HG02973 (cell line): ENCODE measurements at regions not wholly inside any gene's neighbourhood (a gene's known extent, or its start where the extent isn't known, plus 50 kb on each side); places are given as distances from the start of the nearest gene placed in this dataset.
"Not testable (repeated sequence)": the region's sequence is repeated elsewhere in the genome, so short reads cannot be mapped to it uniquely, and the experiment has no call there.

Experiments used
- ATAC-seq: cut with Tn5 transposase; IDR thresholded peaks from one replicate; pipeline ENCODE4 v1.9.1; 2021; ENCODE audit warnings: moderate library complexity; ENCODE audit not compliant: unreplicated experiment

DNA sequence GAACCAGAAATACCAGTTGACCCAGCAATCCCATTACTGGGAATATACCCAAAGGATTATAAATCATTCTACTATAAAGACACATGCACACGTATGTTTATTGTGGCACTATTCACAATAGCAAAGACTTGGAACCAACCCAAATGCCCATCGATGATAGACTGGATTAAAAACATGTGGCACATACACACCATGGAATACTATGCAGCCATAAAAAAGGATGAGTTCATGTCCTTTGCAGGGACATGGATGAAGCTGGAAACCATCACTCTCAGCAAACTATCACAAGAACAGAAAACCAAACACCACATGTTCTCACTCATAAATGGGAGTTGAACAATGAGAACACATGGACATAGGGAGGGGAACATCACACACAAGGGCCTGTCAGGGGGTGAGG lies 86.2 kb upstream of the SETMAR start:
- not testable (repeated sequence) for ATAC-seq

DNA sequence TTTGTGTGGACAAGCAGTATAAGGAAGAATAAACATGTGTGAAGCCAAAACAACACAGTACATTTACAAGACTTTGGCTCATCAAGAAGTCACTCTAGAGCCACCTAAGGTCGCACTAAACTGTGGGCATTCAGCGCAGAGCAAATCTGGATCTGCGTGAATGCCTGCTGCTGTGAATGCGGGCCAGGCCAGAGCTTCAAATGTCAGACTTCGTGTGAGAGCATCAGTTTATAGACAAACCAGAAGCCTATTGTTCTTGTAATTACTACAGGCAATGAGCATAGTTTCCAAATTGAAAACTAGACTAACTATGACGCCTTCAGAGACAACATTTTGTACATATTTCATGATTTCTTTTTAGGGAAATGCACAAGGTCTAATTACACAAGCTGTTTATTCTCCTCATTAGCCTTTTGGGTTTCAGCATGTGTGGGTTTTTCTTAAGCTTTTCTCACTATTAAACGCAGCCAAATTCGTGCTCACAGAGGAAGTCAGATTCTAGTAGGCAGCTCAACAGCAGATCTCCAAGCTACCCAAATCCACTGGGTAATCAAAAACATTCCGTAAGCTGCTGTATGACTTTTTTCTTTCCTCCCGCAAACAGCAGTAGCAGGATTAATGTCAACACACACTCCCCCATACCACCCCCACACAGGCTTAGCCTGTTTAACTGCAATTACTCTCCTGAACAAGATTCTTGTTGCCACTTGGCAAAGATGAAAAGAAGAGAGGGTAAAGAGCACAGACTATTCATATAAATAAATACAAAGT lies 84.5 kb upstream of the SETMAR start:
- no peak for ATAC-seq

DNA sequence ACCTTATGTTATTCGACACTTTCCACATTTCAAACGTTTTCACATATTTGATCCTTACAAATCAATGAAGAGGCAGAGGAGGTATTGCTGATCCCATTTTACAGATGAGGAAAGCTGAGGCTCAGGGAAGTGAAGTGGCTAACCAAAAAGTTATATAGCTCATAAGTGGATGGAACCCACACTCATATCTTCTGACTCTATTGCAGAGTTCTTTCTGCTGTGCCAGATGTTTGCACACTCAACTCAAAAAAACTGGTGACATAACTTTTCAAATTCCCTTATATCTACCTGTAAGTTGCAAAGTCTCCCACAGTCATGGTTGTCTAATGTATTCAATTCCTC lies 84.0 kb upstream of the SETMAR start:
- no peak for ATAC-seq

DNA sequence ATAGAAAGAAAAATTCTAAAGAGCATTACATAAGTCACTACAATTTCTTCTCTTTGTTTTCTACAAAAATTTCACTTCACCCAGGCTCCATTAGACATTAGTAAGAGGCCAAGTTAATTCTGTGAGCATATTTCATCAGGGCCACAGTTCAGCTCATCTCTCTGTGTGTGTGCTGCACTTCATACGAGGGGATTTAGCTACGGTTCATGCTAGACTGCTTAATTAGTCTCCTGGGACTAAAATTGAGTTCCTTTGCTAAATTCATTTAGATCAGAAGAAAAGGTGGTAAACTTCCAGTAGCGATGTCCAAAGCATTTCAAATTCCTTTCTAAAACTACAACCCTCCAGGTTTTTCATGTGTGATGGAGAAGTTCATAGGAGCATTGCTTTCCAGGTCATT lies 83.1 kb upstream of the SETMAR start:
- no peak for ATAC-seq

DNA sequence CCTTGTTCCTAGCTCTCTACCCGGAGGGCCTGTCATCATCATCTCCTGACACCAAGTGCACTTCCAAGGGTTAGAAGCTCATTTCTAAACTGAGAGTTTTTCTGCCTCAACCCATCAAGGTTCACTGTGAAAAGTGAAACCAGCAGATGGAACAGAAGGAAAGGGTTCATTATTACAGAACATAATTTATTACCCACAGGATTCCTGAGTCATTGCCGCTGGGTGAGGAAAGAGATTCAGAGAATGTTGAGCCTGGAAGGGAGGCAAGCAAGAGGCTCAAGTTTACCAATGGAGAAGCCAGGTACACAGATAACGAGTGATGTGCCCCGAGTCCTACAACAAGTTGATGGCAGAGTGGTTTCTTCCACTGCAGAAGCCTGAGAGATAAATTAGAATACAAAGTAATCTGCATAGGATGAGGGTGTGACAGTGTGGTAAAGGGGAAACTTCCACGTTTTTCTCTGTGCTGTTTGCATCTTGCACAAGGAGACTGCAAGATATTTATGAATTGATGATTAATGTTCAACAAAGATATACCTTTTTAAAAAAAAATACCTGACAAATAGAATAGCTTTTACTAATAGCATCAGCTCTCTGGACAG lies 80.5 kb upstream of the SETMAR start:
- ATAC-seq = no peak

DNA sequence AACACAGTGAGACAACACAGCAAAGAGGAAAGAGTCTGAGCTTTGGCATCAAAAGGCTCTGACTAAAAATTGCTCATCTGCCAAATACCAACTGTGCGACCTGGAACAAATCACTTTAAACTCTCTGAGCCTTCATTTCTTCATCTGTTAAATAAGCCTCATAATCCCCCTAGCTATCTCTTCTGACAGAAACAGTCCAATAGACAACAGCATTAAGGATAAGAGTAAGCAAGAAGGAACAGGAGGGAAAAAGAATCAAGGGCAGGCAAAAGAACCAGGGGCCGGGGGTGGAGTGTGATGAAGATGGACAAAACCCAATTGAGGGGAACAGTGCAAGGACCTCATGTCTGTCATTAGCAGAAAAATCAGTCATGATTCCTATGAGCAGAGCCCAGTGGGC lies 79.4 kb upstream of the SETMAR start:
- ATAC-seq = no peak

DNA sequence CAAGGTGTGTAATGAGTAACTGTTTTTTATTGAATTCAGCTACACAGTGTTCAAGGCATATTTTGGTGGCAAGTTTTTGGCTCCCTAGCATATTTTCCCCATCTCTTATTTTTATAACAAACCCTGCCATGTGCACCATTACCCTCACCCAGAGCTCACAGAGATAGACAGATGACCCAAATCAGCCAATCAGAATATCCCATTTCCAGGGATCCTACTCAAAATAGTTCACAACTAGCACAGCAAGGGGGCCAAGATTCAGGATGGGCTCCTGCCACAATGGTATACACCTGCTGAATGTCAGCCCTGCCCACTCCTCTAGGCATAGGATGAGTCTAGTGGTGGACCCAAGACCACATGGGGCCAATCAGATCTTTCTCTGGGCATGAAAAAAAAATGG lies 78.8 kb upstream of the SETMAR start:
- no peak for ATAC-seq

DNA sequence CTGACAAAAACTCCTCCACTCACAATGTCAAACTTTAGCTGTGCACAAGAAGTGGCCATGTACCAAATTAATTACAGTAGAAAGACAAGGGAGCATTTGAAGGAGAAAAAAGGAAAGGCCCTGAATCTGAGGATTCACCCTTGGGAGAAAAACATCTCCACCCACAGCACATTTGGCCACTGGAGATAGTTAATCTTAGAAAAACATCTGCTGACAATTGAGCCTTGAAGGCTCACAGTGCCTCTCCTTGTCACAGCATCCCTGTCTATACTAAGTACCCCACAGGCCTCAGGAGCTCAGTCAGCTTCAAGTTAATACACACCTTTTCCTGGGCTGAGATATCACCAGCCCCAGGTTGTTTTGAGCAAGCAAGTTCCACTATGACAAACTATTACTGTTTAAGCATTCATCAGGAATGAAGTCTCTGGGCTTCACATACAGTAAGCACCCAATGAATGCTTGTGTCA lies 78.1 kb upstream of the SETMAR start:
- ATAC-seq = no peak

DNA sequence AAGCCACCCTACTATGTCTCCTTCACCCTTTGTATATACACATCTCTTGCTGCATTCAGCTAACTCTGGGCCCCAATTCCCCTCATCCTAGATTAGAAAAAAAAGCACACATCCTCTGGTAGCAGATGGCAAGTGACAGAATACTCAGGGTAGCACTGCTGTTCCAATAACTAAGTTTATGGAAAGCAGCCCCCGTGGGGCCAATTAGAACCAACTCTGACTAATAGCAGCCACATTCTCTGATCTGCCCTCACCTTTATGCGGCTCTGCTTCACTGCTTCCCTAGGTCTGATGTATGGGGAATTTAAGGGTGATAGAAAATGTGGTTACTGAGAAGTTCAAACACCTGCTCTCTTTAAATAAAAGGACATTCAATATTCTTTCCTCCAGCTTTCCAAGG lies 74.9 kb upstream of the SETMAR start:
- no peak for ATAC-seq

DNA sequence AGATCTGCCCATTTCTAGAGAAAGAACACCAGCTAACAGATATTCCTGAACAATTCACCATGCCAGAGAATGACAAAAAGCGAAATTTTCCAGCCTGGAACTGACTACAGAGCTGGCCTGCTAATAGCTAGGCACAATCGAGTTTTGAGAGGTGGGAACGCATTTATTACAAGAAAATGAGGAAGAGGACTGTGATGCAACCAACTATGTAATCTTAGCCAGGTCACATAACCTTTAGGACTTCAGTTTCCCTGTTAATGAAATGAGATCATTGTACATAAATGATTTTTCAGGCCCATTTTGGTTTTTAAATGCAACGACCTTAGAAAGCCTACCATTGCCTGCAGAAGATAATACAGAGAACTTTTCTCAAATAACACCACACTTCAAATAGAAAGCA lies 72.1 kb upstream of the SETMAR start:
- ATAC-seq = no peak

DNA sequence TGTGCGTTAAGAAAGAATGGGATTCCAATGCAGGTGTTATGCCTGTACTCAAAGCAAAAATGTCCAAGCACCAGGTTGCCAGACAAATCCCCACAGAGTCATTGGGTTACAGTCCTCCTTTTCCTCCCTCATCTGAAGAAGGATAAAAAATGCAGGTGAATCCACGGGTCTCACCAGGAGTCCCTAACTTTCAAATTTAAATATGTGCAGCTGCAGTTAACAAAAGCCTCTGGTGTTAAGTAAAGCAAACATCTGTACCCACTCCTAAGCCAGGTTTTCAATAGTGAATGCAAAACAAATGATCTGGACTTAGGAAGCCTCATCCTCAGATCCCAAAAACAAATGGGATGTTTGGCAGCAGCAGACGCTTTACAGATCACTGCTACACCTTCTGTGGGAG lies 70.4 kb upstream of the SETMAR start:
- ATAC-seq = no peak

DNA sequence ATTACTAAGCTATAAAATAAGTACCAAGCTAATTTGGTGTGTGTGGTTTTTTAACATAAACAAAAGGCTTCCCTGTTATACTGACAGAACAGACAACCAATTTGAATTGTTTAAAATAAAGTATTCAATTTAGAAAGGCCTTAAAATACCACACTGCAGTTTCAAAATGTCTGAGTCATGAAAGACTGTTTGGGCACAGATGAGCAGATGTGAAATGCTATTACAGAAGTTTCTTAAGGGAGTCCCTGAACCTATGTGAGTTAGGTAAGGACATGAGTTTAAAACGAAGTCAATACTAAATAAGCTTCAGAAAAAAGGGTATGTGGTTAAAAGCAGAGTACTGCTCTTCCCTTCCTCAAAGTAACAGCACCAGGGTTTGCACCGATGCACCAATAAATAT lies 69.7 kb upstream of the SETMAR start:
- ATAC-seq = no peak

DNA sequence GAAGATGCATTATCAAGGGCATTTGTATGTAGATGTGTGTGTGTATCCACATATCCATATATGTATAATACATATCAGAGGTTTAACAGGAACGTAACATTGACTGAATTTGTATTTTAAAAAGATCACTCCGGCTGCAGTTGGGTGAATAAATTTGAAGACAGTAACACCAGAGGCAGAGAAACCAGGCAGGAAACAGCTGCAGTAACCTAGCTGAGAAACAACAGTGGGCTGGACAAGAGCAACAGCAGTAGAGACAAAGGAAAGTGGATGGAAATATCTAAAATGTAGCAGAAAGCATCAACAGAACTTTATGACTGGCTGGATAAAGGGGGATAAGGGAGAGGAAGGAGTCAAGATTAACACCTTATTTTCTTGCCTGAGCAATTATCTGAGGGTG lies 68.3 kb upstream of the SETMAR start:
- no peak for ATAC-seq

DNA sequence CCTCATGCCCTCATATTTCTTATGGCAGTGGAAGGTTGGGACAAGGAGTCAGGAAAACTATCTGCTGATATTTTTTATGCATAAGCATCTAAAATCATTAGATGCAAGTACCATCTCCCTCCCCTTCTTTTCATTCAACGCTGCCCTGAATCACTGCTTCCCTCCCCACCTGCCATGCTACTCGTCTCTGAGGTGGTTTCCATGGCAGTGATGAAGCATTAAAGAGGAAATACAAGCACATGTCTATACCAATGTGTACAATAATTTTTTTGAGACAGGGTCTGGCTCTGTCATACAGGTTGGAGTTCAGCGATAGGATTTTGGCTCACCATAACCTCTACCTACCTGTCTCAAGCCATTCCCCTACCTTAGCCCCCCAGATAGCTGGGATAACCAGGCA lies 67.5 kb upstream of the SETMAR start:
- ATAC-seq = no peak

DNA sequence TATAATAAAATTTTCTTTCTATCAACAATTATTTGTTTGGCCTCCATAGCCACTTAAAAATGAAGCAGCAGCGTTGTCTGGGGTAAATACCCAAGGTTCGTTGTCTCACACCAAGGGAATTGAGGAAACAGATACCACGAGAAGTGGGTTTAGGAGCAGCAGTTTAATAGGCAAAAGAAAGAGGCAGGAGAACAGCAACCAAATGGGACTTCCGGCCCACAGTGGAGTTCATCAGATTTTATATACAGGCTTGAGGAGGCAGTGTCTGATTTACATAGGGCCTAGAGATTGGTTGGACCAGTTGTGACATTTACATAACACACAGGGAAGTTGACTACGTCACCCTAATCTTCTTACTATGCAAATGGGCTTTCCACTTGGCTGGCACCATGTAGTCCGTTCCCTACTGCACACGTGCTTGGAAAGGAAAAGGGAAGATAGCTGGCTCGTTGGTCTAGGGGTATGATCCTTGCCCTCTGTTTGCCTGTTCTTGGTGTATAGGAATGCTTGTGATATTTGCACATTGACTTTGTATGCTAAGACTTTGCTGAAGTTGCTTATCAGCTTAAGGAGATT lies 61.5 kb upstream of the SETMAR start:
- no peak for ATAC-seq

DNA sequence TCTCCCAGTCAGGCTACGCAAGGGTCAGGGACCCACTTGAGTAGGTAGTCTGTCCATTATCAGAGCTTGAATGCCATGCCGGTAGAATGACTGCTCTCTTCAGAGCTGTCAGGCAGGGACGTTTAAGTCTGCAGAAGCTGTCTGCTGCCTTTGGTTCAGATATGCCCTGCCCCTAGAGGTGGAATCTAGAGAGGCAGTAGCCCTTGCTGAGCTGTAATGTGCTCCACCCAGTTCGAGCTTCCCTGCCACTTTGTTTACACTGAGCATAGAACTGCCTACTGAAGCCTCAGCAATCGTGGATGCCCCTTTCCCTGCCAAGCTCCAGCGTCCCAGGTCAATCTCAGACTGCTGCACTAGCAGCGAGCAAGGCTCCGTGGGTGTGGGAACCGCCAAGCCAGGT lies 57.5 kb upstream of the SETMAR start:
- no peak for ATAC-seq

DNA sequence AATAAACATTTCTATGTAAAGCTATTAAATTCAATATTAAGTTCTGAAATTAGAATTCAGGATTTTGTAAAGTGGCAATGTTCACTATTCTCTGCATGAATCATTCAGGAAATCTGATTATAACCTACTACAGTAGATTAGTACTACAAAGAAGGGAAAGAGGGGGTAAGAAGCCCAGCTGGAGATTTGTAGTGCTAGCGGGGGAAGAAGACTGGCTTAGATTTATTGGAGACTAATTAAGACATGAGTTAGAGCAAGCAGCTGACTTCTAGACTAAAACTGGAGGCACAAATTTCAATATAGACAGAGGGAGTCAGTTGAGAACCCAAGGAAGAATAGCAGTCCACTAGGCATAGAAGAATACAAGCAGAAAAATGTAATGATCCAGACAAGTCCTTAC lies 55.8 kb upstream of the SETMAR start:
- ATAC-seq = no peak

DNA sequence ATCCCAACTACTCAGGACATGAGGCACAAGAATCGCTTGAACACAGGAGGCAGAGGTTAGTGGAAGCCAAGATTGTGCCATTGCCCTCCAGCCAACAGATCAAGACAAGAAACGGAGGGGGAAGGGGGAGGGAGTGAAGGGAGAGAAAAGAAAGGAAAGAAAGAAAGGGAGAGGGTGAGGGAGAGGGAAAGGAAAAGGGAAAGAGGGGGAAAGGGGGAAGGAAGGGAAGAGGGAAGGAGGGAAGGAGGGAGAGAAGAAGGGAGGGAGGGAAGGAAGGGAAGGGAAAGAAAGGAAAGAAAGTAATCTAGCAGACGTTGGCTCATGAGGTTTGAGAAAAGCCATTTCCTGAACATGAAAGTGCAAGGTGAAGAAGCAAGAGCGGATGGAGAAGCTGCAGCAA lies 53.1 kb upstream of the SETMAR start:
- ATAC-seq = no peak

DNA sequence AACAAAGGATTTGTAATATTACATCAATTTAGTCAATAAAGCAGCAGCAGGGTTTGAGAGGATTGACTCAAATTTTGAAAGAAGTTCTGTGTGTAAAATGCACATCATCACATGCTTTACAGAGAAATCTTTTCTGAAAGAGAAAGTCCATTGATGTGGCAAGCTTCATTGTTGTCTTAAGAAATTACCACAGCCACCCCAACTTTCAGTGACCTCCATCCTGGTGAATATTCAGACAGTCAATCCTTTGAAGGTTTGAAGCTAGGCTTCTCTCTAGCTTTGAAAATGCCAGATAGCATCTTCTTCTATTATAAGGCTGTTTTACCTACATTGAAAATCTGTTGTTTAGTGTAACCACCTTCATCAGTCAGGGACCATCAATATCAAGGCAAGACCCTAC lies 51.8 kb upstream of the SETMAR start:
- ATAC-seq = no peak

DNA sequence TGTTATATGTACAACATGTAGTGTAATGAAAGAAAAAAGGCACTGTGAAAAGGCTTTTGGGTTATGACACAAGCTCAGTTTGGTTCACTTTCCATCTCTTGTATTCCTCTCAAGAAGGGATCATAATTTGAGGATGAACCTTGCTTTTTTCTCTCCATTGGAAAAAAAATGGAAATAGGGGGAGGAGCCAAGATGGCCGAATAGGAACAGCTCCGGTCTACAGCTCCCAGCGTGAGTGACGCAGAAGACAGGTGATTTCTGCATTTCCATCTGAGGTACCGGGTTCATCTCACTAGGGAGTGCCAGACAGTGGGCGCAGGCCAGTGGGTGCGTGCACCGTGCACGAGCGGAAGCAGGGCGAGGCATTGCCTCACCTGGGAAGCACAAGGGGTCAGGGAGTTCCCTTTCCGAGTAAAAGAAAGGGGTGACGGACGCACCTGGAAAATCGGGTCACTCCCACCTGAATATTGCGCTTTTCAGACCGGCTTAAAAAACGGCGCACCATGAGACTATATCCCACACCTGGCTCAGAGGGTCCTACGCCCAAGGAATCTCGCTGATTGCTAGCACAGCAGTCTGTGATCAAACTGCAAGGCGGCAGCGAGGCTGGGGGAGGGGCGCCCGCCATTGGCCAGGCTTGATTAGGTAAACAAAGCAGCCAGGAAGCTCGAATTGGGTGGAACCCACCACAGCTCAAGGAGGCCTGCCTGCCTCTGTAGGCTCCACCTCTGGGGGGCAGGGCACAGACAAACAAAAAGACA lies 49.9 kb upstream of the SETMAR start:
- not testable (repeated sequence) for ATAC-seq
